ENCODE measurements at regions not wholly inside any gene's neighbourhood (a gene's known extent, or its start where the extent isn't known, plus 50 kb on each side); places are given as distances from the start of the nearest gene placed in this dataset.
"Not testable (repeated sequence)": the region's sequence is repeated elsewhere in the genome, so short reads cannot be mapped to it uniquely, and the experiment has no call there.

DNA sequence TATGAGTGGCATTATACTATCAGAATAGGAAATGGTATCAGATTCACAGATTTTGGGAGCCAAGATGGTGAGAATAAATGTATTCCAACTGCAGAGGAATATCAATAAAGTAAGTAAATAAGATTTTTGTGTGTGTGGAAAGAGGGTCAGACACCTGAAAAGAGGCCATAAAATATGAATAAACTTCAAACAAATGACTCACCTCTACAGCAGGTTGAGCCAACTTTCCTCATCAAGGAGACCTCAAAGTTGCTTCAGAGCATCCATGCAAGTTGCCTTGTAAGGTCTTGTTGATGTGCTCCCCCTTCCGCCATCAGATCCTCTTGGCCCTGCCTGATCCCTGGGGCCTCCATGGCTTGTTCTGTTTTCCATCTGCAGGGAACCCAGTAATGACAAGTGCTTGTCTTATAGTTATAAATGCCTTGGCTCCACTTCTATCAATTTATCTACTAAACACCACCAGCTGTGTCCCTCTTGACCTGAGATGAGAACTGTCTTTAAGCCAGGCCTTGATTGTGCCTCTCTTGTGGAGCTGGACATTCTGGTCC is 775.6 kb downstream of the LTN1 start:
- no peak for DNase-seq

DNA sequence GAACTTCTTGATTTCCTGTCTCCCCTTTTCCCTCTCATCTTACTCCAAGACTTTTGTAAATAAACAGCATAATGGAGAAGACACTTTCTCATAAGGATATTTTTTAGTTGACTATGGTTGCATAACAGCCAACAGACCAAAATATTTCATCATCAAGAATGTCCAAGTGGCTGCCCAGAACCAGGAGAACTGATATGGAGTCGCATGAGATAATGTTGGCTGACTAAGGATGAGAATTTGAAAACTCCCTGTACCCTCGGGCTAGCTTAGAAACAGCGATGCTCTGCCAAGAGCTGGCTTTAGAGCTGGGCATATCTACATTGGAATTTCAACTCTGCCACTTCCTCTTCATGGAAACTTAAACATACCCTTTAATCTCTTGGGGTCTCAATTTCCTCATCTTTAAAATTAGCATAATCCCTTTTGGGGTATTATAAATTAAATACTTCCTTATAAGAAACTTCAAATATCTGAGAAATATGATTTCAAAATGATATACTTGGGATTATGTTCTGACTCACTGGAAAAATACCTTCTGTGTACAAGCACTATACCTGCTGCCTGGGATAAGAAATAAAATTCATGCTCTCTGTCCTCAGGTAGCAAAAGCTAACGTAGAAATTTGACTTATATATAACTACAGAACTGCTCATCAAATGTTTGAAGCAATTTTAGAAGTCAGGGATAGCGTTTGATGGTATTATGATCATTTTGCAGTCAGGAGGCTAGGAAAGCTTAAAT is 777.3 kb downstream of the LTN1 start:
- no peak for DNase-seq

- DNase-seq: no peak
Observed at GRCh38 chr21:28214786-28215185, 777.9 kb downstream of the LTN1 start.

GRCh38 chr21:28213261-28213660 is 779.4 kb downstream of the LTN1 start:
- no peak for DNase-seq

DNA sequence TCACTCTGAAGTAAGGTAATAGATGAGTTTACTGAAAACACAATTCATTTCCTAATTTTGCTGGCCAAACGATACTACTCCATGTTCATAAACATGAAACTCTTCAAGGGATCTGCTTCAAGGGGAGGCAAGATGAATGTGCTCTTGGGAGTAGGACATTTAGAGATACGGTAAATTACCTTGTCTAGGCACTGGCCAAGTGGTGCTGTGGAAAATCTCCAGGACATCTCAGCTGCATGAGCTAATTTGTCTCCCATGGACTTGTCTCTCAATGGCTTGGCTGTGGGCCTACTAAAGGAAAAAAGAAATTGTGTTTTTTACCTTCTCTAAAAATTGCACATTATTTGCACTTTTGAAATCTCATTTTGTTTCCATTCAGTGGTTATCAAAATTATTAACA is 780.6 kb downstream of the LTN1 start:
- DNase-seq: no peak

GRCh38 chr21:28207436-28208173 is 785.1 kb downstream of the LTN1 start:
- no peak for DNase-seq

- DNase-seq: no peak
Observed at GRCh38 chr21:28200726-28201125, 792.0 kb downstream of the LTN1 start.

DNA sequence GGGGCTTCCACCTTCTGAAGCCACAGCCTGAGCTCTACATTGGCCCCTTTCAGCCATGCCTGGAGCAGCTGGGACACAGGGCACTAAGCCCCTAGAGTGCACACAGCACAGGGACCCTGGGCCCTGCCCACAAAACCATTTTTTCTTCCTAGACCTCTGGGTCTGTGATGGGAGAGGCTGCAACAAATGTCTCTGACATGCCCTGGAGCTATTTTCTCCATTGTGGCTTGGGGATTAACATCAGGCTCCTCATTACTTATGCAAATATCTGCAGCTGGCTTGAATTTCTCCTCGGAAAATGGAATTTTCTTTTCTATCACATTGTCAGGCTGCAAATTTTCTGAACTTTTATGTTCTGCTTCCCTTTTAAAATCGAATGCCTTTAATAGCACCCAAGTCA is 795.7 kb downstream of the LTN1 start:
- no peak for DNase-seq

DNA sequence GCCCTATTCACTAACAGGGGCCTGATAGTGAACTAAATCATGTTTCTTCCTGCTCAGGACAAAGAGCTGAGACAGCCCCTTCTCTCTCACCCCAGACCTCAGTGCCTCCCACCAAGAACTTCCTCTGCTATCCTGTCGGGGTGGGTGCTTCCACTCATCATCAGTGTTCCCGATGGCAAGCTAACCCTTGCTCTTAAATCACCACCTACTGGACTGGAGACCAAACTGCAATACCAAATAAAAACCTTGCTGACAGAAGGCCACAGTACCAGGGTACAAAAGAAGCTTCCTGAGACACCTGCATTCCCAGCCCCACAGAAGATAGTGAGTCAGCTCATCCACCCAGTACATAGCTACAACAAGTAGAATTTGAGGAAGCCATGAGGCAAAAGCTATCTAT is 799.5 kb downstream of the LTN1 start:
- no peak for DNase-seq

DNA sequence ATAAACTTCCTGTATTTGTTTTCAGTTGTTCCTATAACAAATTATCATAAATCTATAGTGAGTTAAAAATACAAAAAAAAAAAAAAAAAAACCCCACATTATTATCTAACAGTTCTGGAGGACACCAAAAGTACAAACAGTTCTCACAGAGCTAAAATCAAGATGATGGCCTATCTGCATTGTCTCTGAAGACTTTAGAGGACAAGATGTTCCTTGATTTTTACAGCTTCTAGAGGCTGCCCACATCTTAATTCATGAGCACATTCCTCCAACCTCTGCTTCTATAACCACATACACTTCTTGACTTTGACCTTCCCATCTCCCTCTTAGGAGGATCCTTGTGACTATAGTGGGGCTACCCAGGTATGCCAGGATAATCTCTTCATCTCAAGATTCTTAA is 806.1 kb downstream of the LTN1 start:
- no peak for DNase-seq

- DNase-seq: no peak
Observed at GRCh38 chr21:28181730-28182129, 810.9 kb downstream of the LTN1 start.

DNA sequence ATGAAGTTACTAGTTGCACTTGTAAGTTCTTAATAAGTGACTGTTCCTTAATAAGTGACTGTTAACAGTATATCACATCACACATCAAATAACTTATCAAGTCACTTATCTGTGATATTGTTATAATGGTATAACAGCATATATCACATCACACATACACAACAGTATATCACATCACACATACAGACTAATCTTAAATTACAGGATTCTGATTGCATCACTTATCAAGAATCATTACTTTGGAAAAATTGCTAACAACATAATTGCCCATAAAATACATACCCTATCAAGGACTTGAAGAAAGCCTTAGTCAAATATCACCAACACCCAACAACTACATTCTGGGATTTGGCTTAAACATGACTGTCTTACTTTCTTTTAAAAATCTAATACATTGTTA is 813.5 kb downstream of the LTN1 start:
- no peak for DNase-seq

GRCh38 chr21:28177124-28177523 is 815.6 kb downstream of the LTN1 start:
- no peak for DNase-seq

DNA sequence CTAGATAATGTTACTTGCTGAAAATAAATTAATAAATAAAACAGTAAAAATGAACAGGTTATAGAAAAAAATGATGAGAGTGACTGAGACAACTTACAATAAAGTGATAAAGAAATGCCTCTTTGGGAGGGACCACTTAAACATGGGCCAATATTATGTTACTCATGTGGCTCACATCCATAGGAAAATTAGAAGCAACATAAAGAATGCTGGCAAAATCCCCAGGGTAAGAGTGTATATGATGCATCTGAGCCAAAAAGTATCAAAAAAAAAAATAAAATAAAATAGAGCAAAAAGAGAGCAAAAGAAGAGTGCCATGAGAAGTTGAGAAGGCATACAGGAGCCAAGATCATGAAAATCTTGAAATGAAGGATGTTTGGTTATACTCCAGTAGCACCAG is 818.0 kb downstream of the LTN1 start:
- no peak for DNase-seq

GRCh38 chr21:28174006-28174405 is 818.7 kb downstream of the LTN1 start:
- DNase-seq: no peak

- DNase-seq: no peak
Observed at GRCh38 chr21:28172376-28172775, 820.3 kb downstream of the LTN1 start.

GRCh38 chr21:28167366-28167765 is 825.3 kb downstream of the LTN1 start:
- DNase-seq: no peak

GRCh38 chr21:28164519-28164918 is 828.2 kb downstream of the LTN1 start:
- DNase-seq: not testable (repeated sequence)

- not testable (repeated sequence) for DNase-seq
Observed at GRCh38 chr21:28162052-28162451, 830.6 kb downstream of the LTN1 start.

DNA sequence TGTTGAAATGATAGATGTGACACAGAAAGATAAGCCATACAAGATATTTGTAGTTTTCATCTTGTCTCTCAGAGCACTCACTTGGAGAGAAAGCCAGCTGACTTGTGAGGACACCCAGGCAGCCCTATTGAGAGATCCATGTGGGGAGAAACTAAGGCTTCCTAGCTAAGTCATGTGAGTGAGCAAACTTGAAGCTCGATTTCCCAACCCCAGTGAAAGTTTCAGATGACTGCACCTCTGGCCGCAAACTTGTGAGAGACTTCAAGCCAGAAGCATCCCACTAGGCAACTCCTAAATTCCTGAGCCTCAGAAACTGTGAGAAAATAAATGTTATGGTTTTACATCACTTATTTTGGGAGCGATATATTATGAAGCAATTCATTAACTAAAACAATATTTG is 832.3 kb downstream of the LTN1 start:
- DNase-seq: no peak

- DNase-seq: no peak
Observed at GRCh38 chr21:28159396-28159795, 833.3 kb downstream of the LTN1 start.

DNA sequence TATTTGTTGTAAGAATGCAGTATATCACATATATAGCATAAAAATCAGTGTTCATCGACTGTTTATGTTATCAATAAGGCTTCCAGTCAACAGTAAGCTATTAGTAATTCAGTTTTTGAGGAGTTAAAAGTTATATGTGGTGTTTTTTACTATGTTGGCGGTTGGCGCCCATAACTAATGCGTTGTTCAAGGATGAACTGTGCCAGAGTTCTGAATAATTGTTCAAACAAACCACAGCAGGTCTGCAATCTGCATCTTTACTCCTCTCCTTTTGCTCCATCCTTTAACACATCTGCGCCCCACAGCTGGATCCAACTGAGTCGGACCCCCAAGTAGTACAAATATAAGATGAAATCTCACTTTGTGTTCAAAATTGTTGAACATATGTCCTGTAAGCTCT is 836.1 kb downstream of the LTN1 start:
- no peak for DNase-seq

DNA sequence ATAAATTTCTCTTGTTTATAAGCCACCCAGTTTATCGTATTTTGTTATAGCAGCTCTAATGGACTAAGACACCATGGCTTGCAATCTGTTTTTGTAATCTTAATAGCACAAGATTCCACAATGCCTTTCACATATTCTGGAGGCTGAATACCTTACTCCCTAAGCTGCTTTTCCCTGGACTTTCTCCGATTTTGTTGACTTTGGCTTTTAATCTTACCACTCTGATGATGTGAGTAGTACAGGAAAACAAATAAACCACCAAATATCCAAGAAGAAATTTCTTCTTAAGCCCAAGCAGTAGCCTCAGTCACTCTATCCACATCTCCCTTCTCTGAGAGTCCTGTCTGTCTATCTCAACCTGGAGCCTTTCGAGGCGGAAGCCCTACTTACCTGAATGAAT is 838.6 kb downstream of the LTN1 start:
- no peak for DNase-seq

GRCh38 chr21:28152732-28153131 is 839.9 kb downstream of the LTN1 start:
- no peak for DNase-seq
